Thyroid gland (tissue), 4 donors: ENCODE measurements at regions not wholly inside any gene's neighbourhood (a gene's known extent, or its start where the extent isn't known, plus 50 kb on each side); places are given as distances from the start of the nearest gene placed in this dataset.

Experiments
- POLR2A ChIP-seq, 2 donors: fragments of 450-650 bp; IDR thresholded peaks; one replicate each; pipeline ENCODE4 v1.6.1; 2017; ENCODE audit warnings: antibody characterized with exemption in 2 of 2, mild to moderate bottlenecking in 2 of 2, moderate library complexity in 1 of 2
- TF ChIP-seq, protein P1 (sequence below), 6 experiments: fragments of 200-600 bp in 3 of 6; fragments of 450-650 bp in 3 of 6; sonication (generic) in 3 of 6; IDR thresholded peaks; one replicate each; pipeline ENCODE4 v1.5.1; 2016 to 2019; ENCODE audit warnings: antibody characterized with exemption in 6 of 6, mild to moderate bottlenecking in 2 of 6, inconsistent platforms in 1 of 6, moderate library complexity in 1 of 6

DNA sequence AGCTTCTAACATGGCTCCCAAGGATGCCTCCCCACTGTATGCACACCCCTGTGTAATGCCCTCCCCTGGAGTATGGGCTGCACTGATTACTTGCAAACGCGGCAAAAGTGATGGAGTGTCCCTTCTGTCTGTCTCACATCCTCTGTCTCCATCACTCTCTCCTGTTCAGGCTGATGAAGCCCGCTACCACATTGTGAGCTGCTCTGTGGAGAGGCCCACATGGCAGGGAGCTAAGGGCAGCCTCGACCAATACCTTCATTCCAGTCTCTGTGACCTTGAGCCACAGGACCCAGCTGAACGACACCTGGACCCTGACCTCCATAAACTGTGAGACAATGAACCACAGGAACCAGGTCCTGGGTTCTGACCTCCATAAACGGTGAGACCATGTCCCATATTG, 154.1 kb upstream of the ETV3 start:
- TF ChIP-seq, protein P1, sequence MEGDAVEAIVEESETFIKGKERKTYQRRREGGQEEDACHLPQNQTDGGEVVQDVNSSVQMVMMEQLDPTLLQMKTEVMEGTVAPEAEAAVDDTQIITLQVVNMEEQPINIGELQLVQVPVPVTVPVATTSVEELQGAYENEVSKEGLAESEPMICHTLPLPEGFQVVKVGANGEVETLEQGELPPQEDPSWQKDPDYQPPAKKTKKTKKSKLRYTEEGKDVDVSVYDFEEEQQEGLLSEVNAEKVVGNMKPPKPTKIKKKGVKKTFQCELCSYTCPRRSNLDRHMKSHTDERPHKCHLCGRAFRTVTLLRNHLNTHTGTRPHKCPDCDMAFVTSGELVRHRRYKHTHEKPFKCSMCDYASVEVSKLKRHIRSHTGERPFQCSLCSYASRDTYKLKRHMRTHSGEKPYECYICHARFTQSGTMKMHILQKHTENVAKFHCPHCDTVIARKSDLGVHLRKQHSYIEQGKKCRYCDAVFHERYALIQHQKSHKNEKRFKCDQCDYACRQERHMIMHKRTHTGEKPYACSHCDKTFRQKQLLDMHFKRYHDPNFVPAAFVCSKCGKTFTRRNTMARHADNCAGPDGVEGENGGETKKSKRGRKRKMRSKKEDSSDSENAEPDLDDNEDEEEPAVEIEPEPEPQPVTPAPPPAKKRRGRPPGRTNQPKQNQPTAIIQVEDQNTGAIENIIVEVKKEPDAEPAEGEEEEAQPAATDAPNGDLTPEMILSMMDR (IDR thresholded peaks at IDR 0.05): no peak
- no peak for TF ChIP-seq POLR2A (IDR thresholded peaks at IDR 0.05)
